Chondrocyte (in vitro differentiated cells): ENCODE measurements at regions not wholly inside any gene's neighbourhood (a gene's known extent, or its start where the extent isn't known, plus 50 kb on each side); places are given as distances from the start of the nearest gene placed in this dataset.

Source experiments
- DNase-seq: peaks from one replicate; pipeline ENCODE4 v3.0.0; 2021; ENCODE audit warnings: mixed read lengths, low spot score
- H3K27ac Mint-ChIP-seq: one replicate; pipeline ENCODE4 v1.8.0; 2021; ENCODE audit warnings: mild to moderate bottlenecking, moderate library complexity, mixed read lengths; ENCODE audit not compliant: unreplicated experiment
- H3K27me3 Mint-ChIP-seq: 2 replicates; pipeline ENCODE4 v1.8.0; 2021; ENCODE audit warnings: low read depth, mixed read lengths
- H3K36me3 Mint-ChIP-seq: 2 replicates; pipeline ENCODE4 v1.8.0; 2021; ENCODE audit warnings: low read depth, mixed read lengths
- H3K4me1 Mint-ChIP-seq: 2 replicates; pipeline ENCODE4 v1.8.0; 2021; ENCODE audit warnings: low read depth, mild to moderate bottlenecking, mixed read lengths
- H3K4me3 Mint-ChIP-seq: one replicate; pipeline ENCODE4 v1.8.0; 2021; ENCODE audit warnings: mild to moderate bottlenecking, moderate library complexity, mixed read lengths; ENCODE audit not compliant: unreplicated experiment
- H3K9me3 Mint-ChIP-seq: 2 replicates; pipeline ENCODE4 v1.8.0; 2021; ENCODE audit warnings: low read depth, mixed read lengths
- TF ChIP-seq, protein P1 (sequence below): fragments of 200-600 bp; sonication (generic); IDR thresholded peaks from 2 replicates; pipeline ENCODE4 v1.5.0; 2021; ENCODE audit warnings: antibody characterized with exemption, mild to moderate bottlenecking, moderate library complexity

DNA sequence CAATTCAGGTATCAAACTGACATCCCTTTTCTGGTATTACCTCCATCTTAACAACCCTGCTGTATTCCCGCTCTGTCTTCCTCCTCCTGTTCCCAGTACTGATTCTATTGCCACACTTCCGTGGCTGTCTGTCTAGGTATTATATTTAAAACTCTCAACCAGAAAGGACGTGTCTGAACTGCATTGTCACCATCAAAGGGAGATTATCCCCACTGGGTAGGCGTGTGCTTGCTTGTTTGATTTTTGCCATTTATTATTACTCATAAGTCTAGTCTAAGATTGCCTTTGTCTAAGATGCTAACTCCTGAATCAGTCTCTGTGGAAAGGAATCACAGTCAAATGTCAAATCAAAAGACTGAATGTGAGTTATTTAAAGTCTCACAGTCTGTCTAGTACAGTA lies 650.1 kb downstream of the KCNT2 start:
- Mint-ChIP-seq H3K4me3 (no peak overlapping the region), H3K9me3 (no peaks in the 10 kb centered on the region), H3K36me3 (no peaks in the 10 kb centered on the region), H3K4me1 (no peaks in the 10 kb centered on the region), H3K27me3 (no peaks in the 10 kb centered on the region), H3K27ac (no peak overlapping the region)
- no peak for DNase-seq
- TF ChIP-seq, protein P1, sequence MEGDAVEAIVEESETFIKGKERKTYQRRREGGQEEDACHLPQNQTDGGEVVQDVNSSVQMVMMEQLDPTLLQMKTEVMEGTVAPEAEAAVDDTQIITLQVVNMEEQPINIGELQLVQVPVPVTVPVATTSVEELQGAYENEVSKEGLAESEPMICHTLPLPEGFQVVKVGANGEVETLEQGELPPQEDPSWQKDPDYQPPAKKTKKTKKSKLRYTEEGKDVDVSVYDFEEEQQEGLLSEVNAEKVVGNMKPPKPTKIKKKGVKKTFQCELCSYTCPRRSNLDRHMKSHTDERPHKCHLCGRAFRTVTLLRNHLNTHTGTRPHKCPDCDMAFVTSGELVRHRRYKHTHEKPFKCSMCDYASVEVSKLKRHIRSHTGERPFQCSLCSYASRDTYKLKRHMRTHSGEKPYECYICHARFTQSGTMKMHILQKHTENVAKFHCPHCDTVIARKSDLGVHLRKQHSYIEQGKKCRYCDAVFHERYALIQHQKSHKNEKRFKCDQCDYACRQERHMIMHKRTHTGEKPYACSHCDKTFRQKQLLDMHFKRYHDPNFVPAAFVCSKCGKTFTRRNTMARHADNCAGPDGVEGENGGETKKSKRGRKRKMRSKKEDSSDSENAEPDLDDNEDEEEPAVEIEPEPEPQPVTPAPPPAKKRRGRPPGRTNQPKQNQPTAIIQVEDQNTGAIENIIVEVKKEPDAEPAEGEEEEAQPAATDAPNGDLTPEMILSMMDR = no peak

DNA sequence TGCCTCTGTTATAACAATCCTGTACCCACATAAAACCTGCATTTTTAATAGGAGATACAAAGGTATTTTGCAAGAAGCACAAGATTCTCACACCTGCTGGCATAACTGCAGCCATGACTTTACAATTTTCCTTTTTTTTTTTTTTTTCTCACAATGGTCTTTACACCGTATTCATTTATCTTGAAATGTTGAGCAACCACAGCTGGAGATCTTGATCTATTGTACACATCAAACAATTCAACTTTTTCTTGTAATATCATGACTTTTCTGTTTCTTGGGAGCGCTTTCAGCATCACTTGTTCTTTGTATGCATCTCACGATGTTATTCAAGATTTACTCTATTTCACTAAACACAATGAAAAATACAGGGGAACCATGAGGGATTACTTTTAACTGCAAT lies 651.4 kb downstream of the KCNT2 start:
- Mint-ChIP-seq H3K4me1 (no peaks in the 10 kb centered on the region), H3K36me3 (no peaks in the 10 kb centered on the region), H3K4me3 (no peak overlapping the region), H3K9me3 (no peaks in the 10 kb centered on the region), H3K27ac (no peak overlapping the region), H3K27me3 (no peaks in the 10 kb centered on the region)
- no peak for DNase-seq
- TF ChIP-seq, protein P1 = no peak

DNA sequence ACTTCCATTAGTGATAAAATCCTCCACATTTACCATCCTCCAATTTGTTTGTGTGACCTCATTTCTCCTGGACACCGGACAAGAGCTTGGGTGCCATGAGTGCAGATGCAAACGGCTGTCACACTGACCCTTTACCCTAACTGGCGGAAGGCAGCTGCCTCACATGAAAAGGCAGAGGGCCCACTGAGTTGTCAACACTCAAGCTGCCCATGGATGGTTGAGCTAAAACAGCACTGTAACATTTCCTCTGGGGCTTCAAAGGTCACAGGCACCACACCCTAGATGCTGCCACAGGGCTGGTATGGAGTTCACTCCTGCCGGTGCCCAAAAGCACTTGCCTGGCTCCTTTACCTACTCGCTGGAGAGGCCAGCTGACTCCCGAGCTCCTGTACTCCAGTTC lies 653.4 kb downstream of the KCNT2 start:
- DNase-seq = no peak
- H3K4me1 Mint-ChIP-seq = no peaks in the 10 kb centered on the region

DNA sequence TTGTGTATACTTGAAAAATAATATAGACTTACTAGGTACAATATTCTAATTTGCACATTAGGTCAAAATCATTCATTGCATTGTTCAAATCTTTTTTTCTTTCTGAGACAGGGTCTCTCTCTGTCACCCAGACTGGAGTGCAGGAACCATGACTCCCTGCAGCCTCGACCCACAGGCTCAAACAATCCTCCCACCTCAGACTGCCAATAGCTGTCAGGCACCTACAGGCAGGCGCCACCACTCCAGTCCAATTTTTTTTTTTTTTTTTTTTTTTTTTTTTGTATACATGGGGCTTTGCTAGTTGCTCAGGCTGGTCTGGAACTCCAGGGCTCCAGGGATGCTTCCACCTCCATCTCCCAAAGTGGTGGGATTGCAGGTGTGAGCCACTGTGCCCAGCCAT lies 656.9 kb downstream of the KCNT2 start:
- Mint-ChIP-seq H3K9me3 (no peaks in the 10 kb centered on the region), H3K36me3 (no peaks in the 10 kb centered on the region), H3K4me3 (no peak overlapping the region), H3K4me1 (peaks cover 2% of the 10 kb centered on the region), H3K27ac (no peak overlapping the region), H3K27me3 (no peaks in the 10 kb centered on the region)
- TF ChIP-seq, protein P1 = no peak
- DNase-seq = no peak

More for the DNA sequence above, 653.4 kb downstream of the KCNT2 start:
- Mint-ChIP-seq H3K27ac (no peak overlapping the region), H3K4me3 (no peak overlapping the region), H3K27me3 (no peaks in the 10 kb centered on the region), H3K9me3 (no peaks in the 10 kb centered on the region), H3K36me3 (no peaks in the 10 kb centered on the region)
- TF ChIP-seq, protein P1 = no peak

DNA sequence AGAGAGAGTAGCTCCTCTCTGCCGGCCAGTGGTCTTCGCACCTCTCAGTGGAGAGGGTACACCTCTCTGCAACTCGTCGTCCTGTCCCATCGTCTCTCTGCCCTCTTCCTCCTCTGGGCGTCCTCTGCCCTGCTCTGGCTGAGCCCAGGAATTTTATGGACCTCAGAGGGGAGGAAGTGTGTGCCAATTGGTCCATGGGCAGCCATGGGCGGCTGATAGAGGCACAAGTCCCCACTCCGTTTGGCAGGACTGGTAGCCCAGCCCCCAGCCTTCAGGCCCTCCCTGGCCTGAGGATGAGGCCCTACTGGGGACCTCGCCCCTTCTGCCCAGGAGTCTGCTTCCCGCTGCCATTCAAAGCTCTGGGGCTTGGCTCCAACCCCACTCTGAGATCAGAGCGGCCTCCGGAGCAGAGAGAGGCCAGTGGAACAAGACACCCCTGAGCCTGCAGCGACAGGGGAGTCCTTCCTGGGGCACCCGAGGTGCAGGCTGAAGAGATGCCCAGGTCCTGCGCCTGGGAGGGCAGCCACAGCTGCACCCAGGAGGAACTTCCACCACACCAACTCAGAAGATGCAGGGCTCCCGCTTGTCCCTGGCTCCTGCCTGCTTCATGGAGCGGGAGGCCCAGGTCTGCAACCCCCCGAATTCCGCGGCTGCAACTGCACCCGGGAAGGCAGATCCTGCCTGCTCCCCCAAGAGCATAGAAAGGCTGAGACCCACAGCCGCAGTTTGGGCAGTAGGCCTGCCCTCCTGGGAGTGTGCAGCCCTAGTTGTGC lies 659.9 kb downstream of the KCNT2 start:
- Mint-ChIP-seq H3K4me3 (no peak overlapping the region), H3K27me3 (no peaks in the 10 kb centered on the region), H3K9me3 (peaks cover 3% of the 10 kb centered on the region), H3K27ac (no peak overlapping the region), H3K36me3 (no peaks in the 10 kb centered on the region), H3K4me1 (peaks cover 11% of the 10 kb centered on the region)
- TF ChIP-seq, protein P1 = no peak
- DNase-seq = no peak
